ENCODE measurements at regions not wholly inside any gene's neighbourhood (a gene's known extent, or its start where the extent isn't known, plus 50 kb on each side); places are given as distances from the start of the nearest gene placed in this dataset.

DNA sequence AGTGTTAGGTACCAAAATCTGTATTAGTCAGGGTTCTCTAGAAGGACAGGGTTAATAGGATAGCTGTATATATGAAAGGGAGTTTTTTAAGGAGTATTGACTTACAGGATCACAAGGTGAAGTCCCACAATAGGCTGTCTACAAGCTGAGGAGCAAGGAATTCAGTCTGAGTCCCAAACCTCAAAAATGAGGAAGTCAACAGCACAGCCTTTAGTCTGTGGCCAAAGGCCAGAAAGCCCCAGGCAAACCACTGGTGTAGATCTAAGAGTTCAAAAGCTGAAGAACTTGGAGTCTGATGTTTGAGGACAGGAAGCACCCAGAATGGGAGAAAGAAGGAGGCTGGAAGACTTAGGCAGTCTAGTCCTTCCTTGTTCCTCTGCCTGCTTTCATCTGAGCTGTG is 487.5 kb upstream of the CHRM3 start:
- ChIA-PET POLR2A (no interaction called here), CTCF (no interaction called here)
- intact Hi-C loops (cut with micrococcal nuclease) = no loop called here
- Mint-ChIP-seq H3K9me3 (peaks cover 26% of the 10 kb centered on the region), H3K4me3 (no peak overlapping the region), H3K27me3 (no peaks in the 10 kb centered on the region), H3K36me3 (no peaks in the 10 kb centered on the region), H3K27ac (no peak overlapping the region), H3K4me1 (ENCODE audit: low read depth) (no peaks in the 10 kb centered on the region)
- DNase-seq = no peak

DNA sequence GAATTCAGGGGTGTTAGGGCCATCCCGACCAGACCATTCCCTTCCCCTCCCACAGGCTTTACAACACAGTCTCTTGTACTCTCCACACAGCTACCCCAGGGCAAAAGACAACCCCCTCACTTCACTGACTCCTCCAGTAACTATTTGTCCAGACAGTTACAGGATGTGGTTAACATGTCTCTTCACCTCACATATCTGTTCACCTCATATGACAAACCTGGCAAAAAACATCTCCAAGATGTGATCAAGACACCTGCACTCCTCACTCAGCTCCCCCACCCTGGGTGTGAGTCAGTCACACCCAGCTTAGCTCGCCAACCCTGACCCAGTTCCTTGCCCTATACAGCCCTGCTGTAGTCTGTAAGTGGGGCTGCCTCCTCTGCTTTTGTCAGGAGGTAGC is 490.5 kb upstream of the CHRM3 start:
- POLR2A ChIA-PET = no interaction called here
- H3K9me3 Mint-ChIP-seq = peaks cover 13% of the 10 kb centered on the region
- CTCF ChIA-PET = no interaction called here
- intact Hi-C loops (cut with micrococcal nuclease) = no loop called here
- H3K27ac Mint-ChIP-seq = no peak overlapping the region
- H3K27me3 Mint-ChIP-seq = no peaks in the 10 kb centered on the region
- no peaks in the 10 kb centered on the region for H3K36me3 Mint-ChIP-seq
- no peaks in the 10 kb centered on the region for H3K4me1 Mint-ChIP-seq (ENCODE audit: low read depth)
- no peak for DNase-seq
- H3K4me3 Mint-ChIP-seq = no peak overlapping the region

DNA sequence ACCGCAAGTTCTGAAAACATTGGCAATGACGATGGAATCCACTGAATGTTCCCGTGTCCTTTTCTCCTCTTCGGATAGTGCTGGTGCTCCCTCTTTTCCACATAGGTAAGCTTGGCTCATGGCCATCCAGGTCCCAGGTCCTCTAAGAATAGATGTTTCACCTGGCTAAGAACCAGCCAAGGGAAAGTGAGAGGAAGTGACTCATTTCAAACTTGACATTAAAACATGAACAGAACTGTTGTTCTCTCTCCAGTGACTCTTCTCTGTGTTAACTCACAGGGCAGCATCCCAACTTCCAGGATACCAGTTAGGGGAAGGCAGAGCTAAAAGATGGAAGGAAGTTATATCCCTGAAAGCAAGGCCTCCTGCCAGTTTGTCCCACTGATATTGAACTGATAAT is 493.8 kb upstream of the CHRM3 start:
- Mint-ChIP-seq H3K27ac (no peak overlapping the region), H3K4me1 (ENCODE audit: low read depth) (no peaks in the 10 kb centered on the region), H3K36me3 (no peaks in the 10 kb centered on the region), H3K9me3 (peaks cover 4% of the 10 kb centered on the region), H3K27me3 (no peaks in the 10 kb centered on the region), H3K4me3 (no peak overlapping the region)
- intact Hi-C loops (cut with micrococcal nuclease) = no loop called here
- no peak for DNase-seq
- POLR2A ChIA-PET = no interaction called here
- CTCF ChIA-PET = no interaction called here

DNA sequence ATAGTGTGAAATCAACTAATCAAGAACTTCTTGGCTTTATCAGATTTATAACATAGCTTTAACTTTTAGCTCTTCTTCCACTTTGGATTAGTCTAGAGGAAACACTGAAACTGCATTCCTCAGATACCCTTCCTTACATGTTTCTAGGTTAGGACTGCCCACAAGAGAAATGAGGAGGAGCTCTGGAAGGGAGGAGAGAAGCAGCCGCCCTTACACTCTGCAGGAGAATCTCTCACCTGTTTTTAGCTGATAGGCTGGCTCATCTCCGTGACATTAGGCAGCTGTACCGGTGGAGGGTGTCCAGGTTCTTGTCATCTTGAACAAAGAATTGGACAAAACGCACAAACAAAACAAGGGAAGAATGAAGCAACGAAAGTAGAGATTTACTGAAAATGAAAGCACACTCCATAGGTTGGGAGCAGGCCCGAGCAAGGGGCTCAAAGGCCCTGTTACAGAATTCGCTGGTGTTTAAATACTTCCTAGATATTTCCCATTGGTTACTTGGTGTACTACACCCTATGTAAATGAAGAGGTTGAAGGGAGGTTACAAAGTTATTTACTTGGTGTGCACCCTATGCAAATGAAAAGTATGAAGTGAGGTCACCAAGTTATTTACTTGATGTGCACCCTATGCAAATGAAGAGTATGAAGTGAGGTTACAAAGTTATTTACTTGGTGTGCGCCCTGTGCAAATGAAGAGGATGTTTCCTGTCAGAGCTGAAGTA is 524.9 kb upstream of the CHRM3 start:
- intact Hi-C loops (cut with micrococcal nuclease) = no loop called here
- Mint-ChIP-seq H3K27ac (no peak overlapping the region), H3K36me3 (no peaks in the 10 kb centered on the region), H3K4me3 (no peak overlapping the region), H3K9me3 (peaks cover 6% of the 10 kb centered on the region), H3K4me1 (ENCODE audit: low read depth) (no peaks in the 10 kb centered on the region), H3K27me3 (no peaks in the 10 kb centered on the region)
- POLR2A ChIA-PET = no interaction called here
- CTCF ChIA-PET = no interaction called here
- no peak for DNase-seq

DNA sequence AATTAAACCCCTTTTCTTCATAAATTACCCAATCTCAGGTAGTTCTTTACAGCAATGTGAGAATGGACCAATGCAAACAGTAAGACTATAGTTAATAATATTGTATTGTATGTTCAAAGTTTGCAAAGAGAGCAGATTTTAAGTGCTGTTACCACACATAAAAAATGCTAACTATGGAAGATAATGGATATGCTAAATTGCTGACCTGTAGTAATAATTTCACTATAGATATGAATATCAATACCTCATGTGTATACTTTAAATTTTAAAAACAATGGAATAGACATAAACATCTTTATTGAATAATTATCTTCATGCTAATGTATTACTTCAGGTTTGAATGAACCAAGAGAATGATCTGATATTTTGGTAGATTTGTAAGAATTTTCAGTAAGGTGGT is 552.4 kb upstream of the CHRM3 start:
- no peak overlapping the region for H3K27ac Mint-ChIP-seq
- ChIA-PET CTCF (no interaction called here), POLR2A (no interaction called here)
- no peak for DNase-seq
- H3K4me3 Mint-ChIP-seq = no peak overlapping the region
- intact Hi-C loops (cut with micrococcal nuclease) = no loop called here
- no peaks in the 10 kb centered on the region for H3K36me3 Mint-ChIP-seq
- H3K9me3 Mint-ChIP-seq = peaks cover 18% of the 10 kb centered on the region
- no peaks in the 10 kb centered on the region for H3K27me3 Mint-ChIP-seq
- H3K4me1 Mint-ChIP-seq (ENCODE audit: low read depth) = no peaks in the 10 kb centered on the region

DNA sequence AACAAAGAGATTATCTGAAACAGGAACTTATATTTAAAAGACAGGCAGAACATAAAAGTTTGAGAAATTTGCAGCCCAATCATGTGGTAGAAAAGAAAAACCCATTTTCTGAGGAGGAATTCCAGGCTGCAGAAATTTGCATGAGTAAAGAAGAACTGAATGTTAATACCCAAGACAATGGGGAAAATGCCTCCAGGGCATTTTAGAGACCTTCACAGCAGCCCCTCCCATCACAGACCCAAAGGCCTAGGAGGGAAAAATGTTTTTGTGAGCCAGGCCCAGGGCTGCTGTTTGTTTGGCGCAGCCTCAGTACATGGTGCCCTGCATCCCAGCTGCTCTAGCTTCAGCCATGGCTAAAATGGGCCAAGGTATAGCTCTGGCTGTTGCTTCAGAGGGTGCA is 554.3 kb upstream of the CHRM3 start:
- CTCF ChIA-PET = no interaction called here
- intact Hi-C loops (cut with micrococcal nuclease) = no loop called here
- H3K4me1 Mint-ChIP-seq (ENCODE audit: low read depth) = no peaks in the 10 kb centered on the region
- H3K9me3 Mint-ChIP-seq = peaks cover 18% of the 10 kb centered on the region
- H3K36me3 Mint-ChIP-seq = no peaks in the 10 kb centered on the region
- no peaks in the 10 kb centered on the region for H3K27me3 Mint-ChIP-seq
- H3K4me3 Mint-ChIP-seq = no peak overlapping the region
- POLR2A ChIA-PET = no interaction called here
- no peak for DNase-seq
- H3K27ac Mint-ChIP-seq = no peak overlapping the region

DNA sequence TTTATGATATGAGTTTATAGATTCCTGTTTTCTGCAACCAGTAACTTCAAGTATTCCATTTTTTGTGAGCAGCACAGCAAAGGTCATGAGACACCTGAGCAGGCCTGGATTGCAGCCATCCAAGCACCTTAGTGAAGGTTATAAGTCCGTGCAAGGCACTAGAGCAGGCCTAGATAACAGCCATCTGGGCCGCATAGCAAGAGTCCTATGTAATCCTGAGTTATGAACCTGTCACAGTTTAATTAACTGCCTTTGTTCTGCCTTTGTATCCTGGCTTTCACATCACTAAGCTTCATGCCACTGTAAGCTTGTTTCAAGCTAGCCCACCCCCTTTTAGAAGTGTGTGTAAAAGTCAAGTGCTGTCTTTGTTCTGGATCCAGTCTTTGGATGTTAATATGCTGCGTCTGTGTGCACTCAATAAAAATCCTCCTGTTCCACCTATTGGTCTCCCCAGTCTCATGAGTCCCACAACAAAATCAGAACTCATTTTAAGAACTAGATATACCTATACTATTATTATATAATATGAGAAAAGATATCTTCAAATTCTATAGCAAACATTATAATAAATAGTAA is 556.2 kb upstream of the CHRM3 start:
- CTCF ChIA-PET = no interaction called here
- H3K4me1 Mint-ChIP-seq (ENCODE audit: low read depth) = no peaks in the 10 kb centered on the region

DNA sequence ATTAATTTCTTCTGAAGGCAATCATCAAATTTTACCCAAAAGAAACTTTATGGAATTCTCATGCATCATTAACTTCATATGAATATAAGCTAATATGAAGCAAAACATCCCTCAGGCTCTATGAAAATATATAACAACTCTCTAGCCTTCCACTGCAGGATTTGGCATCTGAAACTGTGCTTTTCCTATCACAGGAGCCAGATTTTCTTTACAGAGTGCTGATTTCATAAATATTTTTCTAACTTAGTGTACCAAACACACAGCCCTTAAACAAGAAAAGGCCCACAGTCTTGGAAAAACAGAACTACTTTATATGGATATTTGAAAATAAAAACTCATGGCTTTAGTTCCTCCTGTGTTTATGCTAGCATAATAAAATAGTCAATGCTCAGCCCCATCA is 559.5 kb upstream of the CHRM3 start:
- no peaks in the 10 kb centered on the region for H3K36me3 Mint-ChIP-seq
- DNase-seq = no peak
- ChIA-PET POLR2A (no interaction called here), CTCF (no interaction called here)
- intact Hi-C loops (cut with micrococcal nuclease) = no loop called here
- H3K9me3 Mint-ChIP-seq = peaks cover 19% of the 10 kb centered on the region
- H3K27ac Mint-ChIP-seq = no peak overlapping the region
- no peak overlapping the region for H3K4me3 Mint-ChIP-seq
- no peaks in the 10 kb centered on the region for H3K4me1 Mint-ChIP-seq (ENCODE audit: low read depth)
- H3K27me3 Mint-ChIP-seq = no peaks in the 10 kb centered on the region

More for the DNA sequence above, 556.2 kb upstream of the CHRM3 start:
- H3K27ac Mint-ChIP-seq = no peak overlapping the region
- DNase-seq = no peak
- POLR2A ChIA-PET = no interaction called here
- H3K9me3 Mint-ChIP-seq = peaks cover 18% of the 10 kb centered on the region
- intact Hi-C loops (cut with micrococcal nuclease) = no loop called here
- no peaks in the 10 kb centered on the region for H3K36me3 Mint-ChIP-seq
- no peak overlapping the region for H3K4me3 Mint-ChIP-seq
- no peaks in the 10 kb centered on the region for H3K27me3 Mint-ChIP-seq

DNA sequence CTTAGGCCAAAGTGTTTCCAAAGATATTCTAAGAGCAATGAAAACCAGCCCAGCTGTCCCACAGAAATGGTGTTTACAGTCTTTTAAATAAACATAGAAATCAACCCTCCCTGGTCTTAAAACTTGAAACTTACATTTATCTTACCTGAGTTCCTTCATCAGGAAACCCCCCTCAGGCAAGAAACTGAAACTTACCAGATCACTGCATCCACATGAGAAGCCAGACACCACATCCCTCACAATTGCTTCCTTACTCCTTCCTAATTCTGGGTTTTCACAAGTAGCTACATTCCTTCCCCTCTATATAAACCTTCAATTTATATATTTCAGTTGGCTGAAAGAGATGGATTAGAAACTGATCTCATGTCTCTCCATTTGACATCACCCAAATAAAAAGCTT is 563.0 kb upstream of the CHRM3 start:
- Mint-ChIP-seq H3K27me3 (no peaks in the 10 kb centered on the region), H3K4me3 (no peak overlapping the region), H3K4me1 (ENCODE audit: low read depth) (no peaks in the 10 kb centered on the region), H3K27ac (no peak overlapping the region), H3K36me3 (no peaks in the 10 kb centered on the region), H3K9me3 (peaks cover 8% of the 10 kb centered on the region)
- no peak for DNase-seq
- ChIA-PET POLR2A (no interaction called here), CTCF (no interaction called here)
- intact Hi-C loops (cut with micrococcal nuclease) = no loop called here

DNA sequence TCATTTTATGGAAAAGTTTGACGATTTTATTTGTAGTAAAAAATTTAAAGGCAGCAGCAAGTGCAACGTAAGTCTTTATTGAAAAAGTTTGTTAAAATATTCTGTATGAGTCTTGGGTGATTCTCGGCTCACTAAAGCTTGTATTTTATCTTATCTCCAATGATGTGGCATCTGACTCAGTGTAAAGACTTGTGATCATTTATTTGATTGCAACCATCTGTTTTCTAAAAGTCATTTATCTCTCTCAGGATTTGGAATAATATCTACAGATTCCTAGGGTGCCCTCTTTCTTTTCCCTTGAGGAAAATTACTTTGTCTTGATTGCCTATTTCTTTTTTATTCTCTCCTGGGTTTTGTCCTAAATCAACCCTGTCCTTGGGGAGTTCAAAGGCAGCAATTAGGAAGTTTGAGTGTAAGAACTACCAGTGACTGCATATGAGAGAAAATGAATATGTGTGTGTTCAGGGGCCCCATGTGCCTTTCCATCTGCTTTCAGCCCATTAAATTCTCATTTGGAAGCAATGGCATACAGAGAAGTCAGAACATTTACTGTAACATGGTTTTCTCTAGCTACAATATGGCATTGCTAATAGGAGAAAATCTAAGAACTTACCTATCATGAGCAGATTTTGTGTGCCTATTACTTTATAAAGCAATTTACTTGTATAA is 575.0 kb upstream of the CHRM3 start:
- H3K9me3 Mint-ChIP-seq = peaks cover 13% of the 10 kb centered on the region
- no peaks in the 10 kb centered on the region for H3K36me3 Mint-ChIP-seq
- no peak overlapping the region for H3K4me3 Mint-ChIP-seq
- intact Hi-C loops (cut with micrococcal nuclease) = no loop called here
- ChIA-PET POLR2A (no interaction called here), CTCF (no interaction called here)
- no peak for DNase-seq
- no peaks in the 10 kb centered on the region for H3K4me1 Mint-ChIP-seq (ENCODE audit: low read depth)
- H3K27ac Mint-ChIP-seq = no peak overlapping the region
- H3K27me3 Mint-ChIP-seq = no peaks in the 10 kb centered on the region

DNA sequence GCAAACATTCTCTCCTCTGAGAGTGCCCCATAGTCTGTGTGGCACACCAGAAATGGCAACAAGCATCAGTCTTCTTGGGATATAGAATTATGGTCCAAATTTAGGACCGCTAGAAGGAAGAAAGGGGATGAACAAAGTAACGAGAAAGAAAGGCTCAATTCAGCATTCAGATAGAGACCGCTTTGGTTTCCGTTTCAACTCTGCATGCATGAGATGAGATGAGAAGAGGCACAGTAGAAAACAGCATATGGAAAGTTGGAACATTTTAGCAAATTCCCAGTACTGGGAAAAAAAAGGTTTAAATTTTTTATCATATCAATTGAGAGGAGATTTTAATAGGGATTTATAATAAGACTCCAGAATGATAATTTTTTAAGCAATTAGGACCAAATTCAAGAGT is 595.5 kb upstream of the CHRM3 start:
- ChIA-PET POLR2A (no interaction called here), CTCF (no interaction called here)
- DNase-seq = no peak
- Mint-ChIP-seq H3K27me3 (no peaks in the 10 kb centered on the region), H3K36me3 (no peaks in the 10 kb centered on the region), H3K9me3 (peaks cover 20% of the 10 kb centered on the region), H3K4me3 (no peak overlapping the region), H3K4me1 (ENCODE audit: low read depth) (no peaks in the 10 kb centered on the region), H3K27ac (no peak overlapping the region)
- intact Hi-C loops (cut with micrococcal nuclease) = no loop called here

DNA sequence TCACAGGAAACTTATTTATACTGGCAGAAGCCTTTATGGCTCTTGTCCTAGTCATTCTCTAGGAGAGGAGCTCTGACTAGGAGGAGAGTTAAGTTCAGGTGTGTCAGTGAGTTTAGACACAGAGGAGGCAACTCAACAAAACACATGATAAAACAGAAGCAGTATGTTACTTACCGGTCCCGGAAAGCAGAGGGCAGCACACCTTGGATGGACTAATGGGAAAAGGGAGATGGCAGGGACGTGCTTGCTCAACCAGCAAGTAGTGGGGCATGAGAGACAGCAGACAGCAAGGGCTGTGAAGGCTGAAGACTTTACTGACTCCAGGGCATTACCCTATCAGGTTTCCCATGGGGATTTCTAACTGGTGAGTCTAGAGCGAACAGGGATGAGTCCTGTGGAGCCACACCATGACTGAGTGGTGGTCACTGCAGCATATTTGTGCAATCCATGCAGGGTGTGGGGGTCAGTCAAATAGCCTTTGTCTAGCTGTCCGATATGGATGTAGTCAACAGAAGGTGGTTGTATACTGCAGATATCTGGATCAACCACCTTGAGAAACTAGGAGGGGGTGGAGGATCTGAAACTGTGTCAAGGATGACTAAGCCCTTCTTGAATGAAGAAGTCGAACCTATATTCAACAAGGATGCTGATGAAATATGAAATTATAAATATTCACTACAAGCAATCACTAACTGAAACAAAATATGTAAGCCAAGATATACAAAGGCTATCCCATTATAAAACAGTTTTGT is 596.3 kb upstream of the CHRM3 start:
- intact Hi-C loops (cut with micrococcal nuclease) = no loop called here
- no peaks in the 10 kb centered on the region for H3K27me3 Mint-ChIP-seq
- H3K36me3 Mint-ChIP-seq = no peaks in the 10 kb centered on the region
- peaks cover 18% of the 10 kb centered on the region for H3K9me3 Mint-ChIP-seq
- no peak overlapping the region for H3K4me3 Mint-ChIP-seq
- ChIA-PET POLR2A (no interaction called here), CTCF (no interaction called here)
- H3K27ac Mint-ChIP-seq = no peak overlapping the region
- H3K4me1 Mint-ChIP-seq (ENCODE audit: low read depth) = no peaks in the 10 kb centered on the region
- DNase-seq = no peak

DNA sequence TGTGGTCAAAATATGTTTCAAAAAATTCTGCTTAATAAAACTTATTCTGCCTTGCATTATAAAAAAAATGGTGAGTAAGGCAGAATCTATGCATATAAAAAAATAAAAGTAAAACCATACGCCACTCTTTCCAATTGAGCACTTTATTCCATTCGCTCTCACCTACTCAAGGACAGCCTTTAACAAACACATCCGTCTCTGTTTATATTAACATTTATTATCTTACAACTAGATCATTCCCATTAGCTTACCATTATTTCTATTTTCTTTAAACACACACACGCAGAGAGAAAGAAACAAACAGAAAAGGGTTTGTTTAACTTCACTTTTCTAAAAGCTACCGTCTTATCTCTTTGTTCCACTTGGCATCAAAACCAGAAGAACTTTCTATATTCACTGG is 598.9 kb upstream of the CHRM3 start:
- peaks cover 22% of the 10 kb centered on the region for H3K9me3 Mint-ChIP-seq
- no peak for DNase-seq
- H3K4me1 Mint-ChIP-seq (ENCODE audit: low read depth) = no peaks in the 10 kb centered on the region
- ChIA-PET CTCF (no interaction called here), POLR2A (no interaction called here)
- H3K27ac Mint-ChIP-seq = no peak overlapping the region
- no peaks in the 10 kb centered on the region for H3K27me3 Mint-ChIP-seq
- intact Hi-C loops (cut with micrococcal nuclease) = no loop called here
- no peak overlapping the region for H3K4me3 Mint-ChIP-seq
- no peaks in the 10 kb centered on the region for H3K36me3 Mint-ChIP-seq
